ENCODE measurements at regions not wholly inside any gene's neighbourhood (a gene's known extent, or its start where the extent isn't known, plus 50 kb on each side); places are given as distances from the start of the nearest gene placed in this dataset.
"Not testable (repeated sequence)": the region's sequence is repeated elsewhere in the genome, so short reads cannot be mapped to it uniquely, and the experiment has no call there.

DNA sequence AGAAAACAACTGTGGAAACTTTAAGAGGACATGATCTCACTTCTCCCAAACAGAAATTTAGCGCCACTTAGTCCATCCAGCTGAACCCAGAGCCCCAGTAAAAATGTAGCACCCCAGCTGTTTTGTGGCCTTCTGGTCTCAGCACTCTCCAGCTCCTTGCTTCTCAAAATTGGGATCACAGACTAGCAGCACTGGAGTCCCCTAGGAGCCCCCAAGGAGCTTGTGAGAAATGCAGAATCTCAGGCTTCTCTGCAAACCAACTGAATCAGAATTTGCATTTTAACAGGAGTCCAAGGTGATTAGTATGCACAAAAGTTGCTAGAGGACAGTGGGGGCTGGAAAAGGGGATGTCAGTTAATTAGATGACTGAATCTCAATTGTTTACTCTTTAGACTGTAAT lies 89.8 kb upstream of the FIBIN start:
- DNase-seq, result peak; percentile 44

DNA sequence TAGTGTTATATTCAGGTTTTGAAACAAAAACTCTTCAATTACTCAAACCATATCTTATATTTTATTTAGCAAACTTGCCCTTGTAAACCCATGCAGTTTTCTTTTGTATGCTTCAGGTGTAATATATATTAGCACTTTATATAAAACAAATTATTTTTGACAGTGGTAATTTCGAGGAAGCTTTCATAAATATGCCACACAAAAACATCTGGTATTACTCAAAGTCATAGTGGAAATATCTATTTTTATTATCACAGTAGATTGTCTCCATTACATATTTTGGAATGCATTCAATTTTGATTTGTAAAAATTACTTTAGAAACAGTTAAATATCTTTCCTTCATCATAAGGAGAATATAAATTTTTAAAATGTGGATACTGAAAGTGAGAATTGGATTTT lies 89.1 kb upstream of the FIBIN start:
- DNase-seq, result no peak

DNA sequence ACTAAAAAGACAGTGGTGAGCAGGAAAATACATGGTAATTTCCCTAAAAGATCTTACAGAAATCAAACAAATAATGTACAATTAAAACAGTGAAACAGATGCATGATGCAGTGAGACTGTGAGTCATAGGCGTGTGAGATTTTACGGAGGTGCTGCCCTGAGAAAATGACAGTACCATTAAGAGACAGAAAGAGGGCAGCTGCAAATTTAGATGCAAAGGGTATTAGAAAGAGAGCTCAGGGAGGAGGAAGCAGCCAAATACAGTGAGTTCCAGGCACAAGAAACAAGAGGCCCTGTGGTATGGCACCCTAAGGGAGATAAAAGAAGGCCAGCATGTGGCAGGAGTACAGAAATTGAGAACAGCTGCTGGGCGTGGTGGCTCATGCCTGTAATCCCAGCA lies 88.5 kb upstream of the FIBIN start:
- peak; percentile 97 for DNase-seq

DNA sequence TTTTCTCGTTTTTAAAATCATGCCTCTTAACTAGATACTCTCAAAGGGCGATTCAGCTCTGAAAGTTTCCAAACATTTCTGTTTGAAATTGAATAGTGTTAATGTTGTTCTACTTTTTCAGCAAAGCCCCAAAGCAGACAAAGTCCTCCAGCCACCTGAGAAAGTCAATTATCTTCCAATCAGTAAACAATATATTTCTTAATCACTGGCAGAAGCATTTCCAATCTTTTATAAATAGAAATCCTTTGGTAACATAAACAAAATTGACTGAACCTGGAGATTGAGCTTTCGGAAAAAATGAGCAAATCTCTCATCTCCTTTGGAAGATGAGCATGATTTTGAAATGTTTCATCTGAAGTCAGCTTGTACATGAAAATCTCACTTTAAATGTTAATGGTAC lies 84.4 kb upstream of the FIBIN start:
- no peak for DNase-seq

DNA sequence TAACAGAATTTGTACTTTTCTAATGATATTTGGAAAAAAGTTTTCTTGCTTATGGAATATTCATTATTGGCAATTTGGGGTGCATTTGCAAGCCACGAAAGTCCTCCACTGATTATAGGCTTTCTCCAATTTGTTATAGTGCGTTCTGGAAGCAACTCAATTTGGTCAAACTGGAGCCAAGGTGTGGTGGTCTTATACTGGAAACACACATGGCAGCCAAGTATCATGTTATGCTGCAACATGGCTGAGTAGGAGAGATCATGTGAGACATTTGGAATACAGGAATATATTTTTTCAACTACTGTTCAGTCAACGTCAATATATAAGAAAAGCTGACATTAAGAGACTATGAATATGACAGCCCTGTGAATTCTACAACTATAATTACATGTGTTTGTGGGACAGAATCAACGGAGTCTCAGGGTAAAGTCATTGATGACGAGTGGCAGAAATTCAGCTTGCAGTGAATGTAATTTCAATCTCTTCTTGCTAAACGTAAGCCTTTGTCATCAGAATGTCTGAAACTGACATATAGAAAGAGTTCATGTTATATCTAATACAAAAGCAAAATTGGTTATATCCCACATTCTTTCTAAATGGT lies 83.8 kb upstream of the FIBIN start:
- DNase-seq, result peak; percentile 26

DNA sequence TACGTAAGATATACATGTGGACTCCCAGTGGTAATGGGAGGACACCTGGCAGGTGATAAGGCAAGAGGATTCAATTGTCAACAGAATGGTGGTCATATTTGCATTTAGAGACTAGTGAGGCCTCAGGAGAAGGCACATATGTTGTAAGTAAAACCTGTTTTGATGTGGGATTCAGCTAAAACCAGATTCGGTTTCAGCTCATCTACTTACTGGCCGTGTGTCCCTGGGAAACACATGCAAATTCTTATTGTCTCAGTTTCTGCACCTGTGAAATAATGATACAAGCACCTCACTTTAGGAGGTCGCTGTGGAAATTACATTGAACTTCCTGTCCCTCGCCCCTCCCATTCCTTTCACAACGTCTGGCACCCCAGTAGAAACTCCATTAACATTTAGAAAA lies 78.9 kb upstream of the FIBIN start:
- DNase-seq, result peak; percentile 5

DNA sequence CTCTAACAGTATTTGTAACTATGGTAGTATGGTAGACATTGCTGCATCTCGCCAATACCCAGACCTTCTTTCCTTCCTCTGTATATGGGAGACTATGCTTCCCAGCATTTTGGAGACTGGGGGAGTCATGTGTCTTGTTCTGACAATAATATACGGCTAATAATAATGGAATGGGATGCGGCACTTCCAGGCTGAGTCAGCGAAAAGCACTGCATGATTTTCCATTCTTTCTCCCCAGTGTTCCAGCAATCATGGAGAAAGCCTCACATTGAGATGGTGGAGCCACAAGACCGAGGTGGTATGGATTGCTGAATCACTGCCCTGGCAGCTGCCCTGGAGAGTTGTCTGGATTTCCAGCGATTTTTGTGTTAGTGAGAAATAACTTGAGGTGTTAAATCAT lies 77.1 kb upstream of the FIBIN start:
- no peak for DNase-seq

DNA sequence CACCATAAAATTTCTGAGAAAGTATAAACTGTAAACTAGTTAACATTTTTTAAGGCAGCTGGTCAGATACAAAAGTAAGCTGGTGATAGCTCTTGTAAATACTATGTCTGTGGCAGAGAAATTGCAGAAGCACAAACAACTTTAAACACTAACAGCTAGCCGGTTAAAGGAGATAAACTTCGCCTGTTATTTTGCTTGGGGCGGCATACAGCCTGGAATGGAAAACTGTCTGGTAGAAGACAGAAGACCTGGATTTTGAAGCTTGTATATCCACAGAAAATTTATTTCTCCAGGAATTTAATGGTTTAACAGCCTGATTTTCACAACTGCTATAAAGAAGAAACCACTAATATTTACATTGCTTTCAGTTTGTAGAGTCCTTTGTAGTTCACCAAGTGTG lies 65.3 kb upstream of the FIBIN start:
- no peak for DNase-seq

DNA sequence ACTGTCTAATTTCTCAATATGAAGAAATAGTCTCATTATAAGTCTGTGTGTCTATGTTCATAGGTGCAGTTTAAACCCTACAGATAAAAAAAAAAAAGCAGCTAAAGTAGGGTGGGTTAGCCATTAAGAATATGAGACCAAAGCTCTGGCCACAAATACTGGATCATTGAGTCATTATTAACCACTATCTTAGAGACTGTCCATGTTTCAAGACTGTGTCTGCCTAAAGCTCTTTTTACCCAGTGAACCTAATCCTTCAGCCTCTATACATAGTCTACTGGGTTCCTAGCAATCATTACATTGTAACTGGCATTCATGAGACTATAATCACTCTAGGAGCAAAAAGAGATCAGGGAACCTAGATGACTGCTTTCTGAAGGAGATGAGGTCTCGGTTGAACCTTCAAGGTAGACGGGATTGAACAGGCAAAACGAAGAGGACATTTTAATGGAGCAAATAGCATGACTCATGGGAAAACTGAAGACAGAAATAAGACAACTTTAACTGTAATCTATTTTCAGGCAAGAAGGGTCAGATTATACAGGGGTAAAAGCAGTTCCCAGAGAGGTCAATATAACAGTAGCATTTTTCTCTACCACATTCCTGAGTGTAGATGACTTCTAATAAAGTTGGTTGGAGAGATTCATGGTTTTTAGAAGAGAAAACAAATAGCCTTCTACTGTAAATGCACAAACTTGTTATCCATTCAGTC lies 64.0 kb upstream of the FIBIN start:
- DNase-seq, result no peak

DNA sequence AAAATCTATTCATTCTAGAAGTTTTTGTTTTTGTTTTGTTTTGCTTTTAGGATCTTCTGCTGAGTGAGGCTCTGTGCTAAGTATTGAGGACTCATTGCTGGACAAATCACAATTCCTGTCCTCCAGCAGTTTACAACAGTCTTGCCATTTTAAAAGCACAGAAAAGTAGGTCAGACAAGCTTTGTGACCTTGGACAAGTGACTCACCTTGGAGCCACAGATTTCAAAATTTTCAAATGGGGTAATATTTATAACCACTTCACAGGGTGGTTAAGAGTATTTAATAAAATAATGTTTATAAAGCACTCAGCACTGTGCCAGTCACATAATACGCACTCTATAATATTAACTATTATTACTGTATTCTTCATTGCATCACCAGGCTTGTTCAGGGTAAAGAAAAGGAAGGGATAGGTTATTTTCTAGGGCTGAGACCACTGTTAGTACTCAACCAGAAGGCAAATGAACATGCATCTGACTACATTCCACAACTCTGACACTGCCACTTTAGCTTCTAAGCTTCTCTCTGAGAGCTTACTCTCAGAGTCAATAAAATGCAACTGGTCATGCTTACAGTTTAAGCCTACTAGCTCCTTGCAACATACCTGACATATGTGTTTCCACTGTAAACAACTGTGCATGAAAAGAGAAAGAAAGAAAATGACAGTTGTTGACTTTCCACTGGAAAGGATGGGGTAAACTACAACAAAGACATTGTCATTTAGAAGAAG lies 63.2 kb upstream of the FIBIN start:
- no peak for DNase-seq

DNA sequence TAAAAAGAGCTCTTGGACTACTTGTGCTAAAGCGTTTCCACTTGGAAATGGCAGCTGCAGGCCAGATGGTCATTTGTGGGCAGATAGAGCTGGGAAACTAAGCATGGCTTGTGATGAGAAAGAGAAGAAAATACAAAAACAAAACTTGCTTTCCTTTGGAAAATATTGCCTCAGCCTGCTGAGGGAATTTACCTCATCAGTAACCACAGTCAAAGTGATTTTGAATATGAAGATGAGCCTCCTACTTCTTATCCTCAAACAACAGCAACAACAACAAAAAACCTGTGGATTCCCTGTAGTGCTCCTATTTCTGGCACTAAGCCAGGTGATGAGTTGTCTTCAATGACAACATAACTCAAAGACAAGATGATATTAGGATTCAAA lies 62.7 kb upstream of the FIBIN start:
- DNase-seq, result no peak

DNA sequence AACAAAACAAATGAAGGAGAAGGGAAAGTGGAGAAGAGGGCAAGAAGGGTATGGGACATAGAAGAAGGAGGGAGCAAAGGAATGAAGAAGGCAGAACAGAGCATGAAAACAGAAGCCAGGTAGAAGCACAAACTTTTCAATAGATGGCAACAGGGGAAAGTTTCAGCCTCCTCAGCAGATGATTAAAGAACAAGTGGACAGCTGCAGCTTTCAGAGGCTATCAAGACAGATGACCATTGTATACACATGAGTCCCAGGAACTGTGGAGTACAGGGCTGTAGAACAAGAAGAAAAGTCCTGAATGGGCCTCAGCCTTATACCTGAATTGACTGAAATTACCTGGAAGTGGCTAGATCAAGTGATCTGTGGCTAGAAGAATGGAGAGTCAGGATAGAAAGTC lies 62.0 kb upstream of the FIBIN start:
- DNase-seq, result no peak

DNA sequence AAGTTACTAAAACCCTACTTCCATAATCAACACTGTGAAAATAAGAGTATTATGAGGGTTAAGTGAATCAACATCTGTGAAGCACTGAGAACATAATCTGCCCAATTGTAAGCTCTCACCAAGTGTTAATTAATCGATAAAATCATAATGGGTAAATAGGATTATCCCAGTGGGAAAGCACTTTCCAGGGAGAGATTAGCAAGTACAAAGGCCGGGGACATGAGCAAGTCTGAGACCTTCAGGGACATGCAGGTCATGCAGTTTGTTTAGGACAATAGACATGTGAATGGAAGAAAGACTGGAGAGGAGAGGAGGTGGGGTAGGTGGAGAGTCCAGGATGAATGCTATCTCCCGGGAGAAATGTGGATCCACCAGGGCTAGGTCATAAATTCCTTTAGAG lies 57.8 kb upstream of the FIBIN start:
- DNase-seq, result peak; percentile 10

DNA sequence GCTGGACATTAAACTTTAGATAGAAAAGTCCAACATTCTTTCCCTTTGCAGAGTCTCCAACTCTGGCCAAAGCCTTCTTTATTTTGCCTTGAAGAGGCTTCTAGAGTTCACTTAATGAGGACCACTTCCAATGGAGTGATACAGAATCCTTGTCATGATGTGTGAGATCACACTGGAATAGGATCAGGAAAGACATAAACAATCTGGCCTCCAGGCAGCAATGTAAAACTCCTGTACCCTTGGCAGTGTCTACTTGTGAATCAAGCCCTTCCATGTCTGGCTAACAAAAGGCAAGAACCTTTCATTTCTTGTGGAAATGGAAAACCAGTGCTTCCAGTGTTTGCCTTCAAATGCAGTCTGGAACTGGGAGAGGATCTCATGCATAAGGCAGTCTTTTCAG lies 56.5 kb upstream of the FIBIN start:
- DNase-seq, result no peak

DNA sequence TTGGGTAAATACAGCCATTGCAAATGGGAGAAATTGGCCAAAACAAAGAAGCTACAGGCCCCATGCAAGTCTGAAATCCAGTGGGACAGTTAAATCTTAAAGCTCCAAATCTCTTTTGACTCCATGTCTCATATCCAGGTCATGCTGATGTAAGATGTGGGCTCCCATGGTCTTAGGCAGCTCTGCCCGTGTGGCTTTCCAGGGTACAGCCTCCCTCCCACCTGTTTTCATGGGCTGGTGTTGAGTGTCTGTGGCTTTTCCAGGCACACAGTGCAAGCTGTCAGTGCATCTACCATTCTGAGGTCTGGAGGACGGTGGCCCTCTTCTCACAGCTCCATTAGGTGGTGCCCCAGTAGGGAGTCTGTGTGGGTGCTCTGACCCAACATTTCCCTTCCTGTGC lies 53.4 kb upstream of the FIBIN start:
- DNase-seq, result not testable (repeated sequence)

DNA sequence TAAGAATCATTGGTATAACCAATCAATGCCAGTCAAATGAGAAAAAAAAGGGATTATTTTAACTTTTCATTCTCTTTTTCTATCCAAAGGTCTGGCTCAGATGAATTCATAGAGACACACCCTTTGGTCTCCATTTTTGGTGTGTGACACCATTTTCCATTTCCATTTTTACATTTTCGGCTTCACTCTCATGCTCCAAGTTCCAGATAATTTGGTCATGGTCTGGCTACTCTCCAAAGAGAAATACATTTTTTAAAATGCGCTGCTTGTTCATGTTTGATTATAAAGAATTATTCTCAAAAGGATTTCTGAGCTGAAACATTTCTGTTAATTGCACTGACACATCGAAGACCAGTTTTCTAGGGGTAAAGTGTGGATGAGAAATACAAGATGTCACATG lies 51.6 kb upstream of the FIBIN start:
- DNase-seq, result no peak

DNA sequence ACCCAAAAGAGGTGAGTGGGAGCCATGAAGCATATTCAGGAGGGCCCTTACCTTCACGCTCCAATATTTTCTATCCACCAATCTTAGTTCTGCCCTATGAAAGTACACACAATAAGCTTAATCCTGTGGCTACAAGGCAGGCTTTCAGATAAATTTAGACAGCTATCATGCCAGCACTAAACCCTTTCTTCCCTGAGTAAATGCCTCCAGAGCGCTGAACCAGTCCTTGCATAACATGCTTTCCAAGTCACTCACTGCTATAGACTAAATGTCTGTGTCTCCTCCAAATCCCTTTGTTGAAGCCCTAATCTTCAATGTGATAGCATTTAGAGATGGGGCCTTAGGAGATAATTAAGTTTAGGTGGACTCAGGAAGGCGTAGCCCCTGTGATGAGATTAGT lies 50.3 kb upstream of the FIBIN start:
- no peak for DNase-seq

All from NCI-H69 (cell line).